ENCODE measurements at regions not wholly inside any gene's neighbourhood (a gene's known extent, or its start where the extent isn't known, plus 50 kb on each side); places are given as distances from the start of the nearest gene placed in this dataset.

- no peak for TF ChIP-seq SIN3A (IDR thresholded peaks at IDR 0.05; ENCODE audit: borderline replicate concordance, insufficient read depth, low read depth, low read length)
- no peak for TF ChIP-seq CTCF (IDR thresholded peaks at IDR 0.05)
- TF ChIP-seq POLR2AphosphoS5 (IDR thresholded peaks at IDR 0.05; ENCODE audit: low read depth, low read length): no peak
- TF ChIP-seq REST (IDR thresholded peaks at IDR 0.05; ENCODE audit: insufficient read depth in 1 of 2, low read depth in 2 of 2, low read length in 1 of 2): no peak
- TF ChIP-seq TCF7L2 (IDR thresholded peaks at IDR 0.05; ENCODE audit: low read depth, low read length): no peak
- ChIA-PET POLR2A (no interaction called here), CTCF (no interaction called here)
- no peak overlapping the region for H3K4me3 ChIP-seq (ENCODE audit: low read depth in 2 of 2, low read length in 2 of 2)
- H3K4me1 ChIP-seq (ENCODE audit: control insufficient read depth, insufficient read depth, low read length): no peaks in the 10 kb centered on the region
- ATAC-seq: no peak
- H3K27ac ChIP-seq (ENCODE audit: low read length): no peak overlapping the region
- H3K27me3 ChIP-seq (ENCODE audit: control insufficient read depth, insufficient read depth, low read length): no peaks in the 10 kb centered on the region
- intact Hi-C loops (cut with micrococcal nuclease; ENCODE audit: unreplicated experiment): no loop called here
- no peaks in the 10 kb centered on the region for H3K9me3 ChIP-seq (ENCODE audit: control insufficient read depth, insufficient read depth, low read depth, low read length)
- in situ Hi-C loops (cut with HindIII; ENCODE audit: low pct_unique_long_range_greater_than_20kb, low sequenced_read_pairs): no loop called here
- H3K36me3 ChIP-seq (ENCODE audit: control insufficient read depth, insufficient read depth, low read length): no peaks in the 10 kb centered on the region
- no TSS peak for BruUV-seq (replicated peaks)
- DNase-seq (ENCODE audit: low read depth, low spot score): no peak
These were observed 186.3 kb downstream of the PTN start for GRCh38 chr7:137157256-137157655.

GRCh38 chr7:137151690-137152052 lies 191.9 kb downstream of the PTN start:
- in situ Hi-C loops (cut with HindIII; ENCODE audit: low pct_unique_long_range_greater_than_20kb, low sequenced_read_pairs): no loop called here
- ChIA-PET POLR2A (no interaction called here), CTCF (no interaction called here)
- H3K9me3 ChIP-seq (ENCODE audit: control insufficient read depth, insufficient read depth, low read depth, low read length): no peaks in the 10 kb centered on the region
- H3K36me3 ChIP-seq (ENCODE audit: control insufficient read depth, insufficient read depth, low read length): no peaks in the 10 kb centered on the region
- no peak overlapping the region for H3K27ac ChIP-seq (ENCODE audit: low read length)
- TF ChIP-seq TCF7L2 (IDR thresholded peaks at IDR 0.05; ENCODE audit: low read depth, low read length): no peak
- TF ChIP-seq POLR2AphosphoS5 (IDR thresholded peaks at IDR 0.05; ENCODE audit: low read depth, low read length): no peak
- TF ChIP-seq SIN3A (IDR thresholded peaks at IDR 0.05; ENCODE audit: borderline replicate concordance, insufficient read depth, low read depth, low read length): no peak
- TF ChIP-seq REST (IDR thresholded peaks at IDR 0.05; ENCODE audit: insufficient read depth in 1 of 2, low read depth in 2 of 2, low read length in 1 of 2): no peak
- no peak overlapping the region for H3K4me3 ChIP-seq (ENCODE audit: low read depth in 2 of 2, low read length in 2 of 2)
- no peaks in the 10 kb centered on the region for H3K27me3 ChIP-seq (ENCODE audit: control insufficient read depth, insufficient read depth, low read length)
- no peak for DNase-seq (ENCODE audit: low read depth, low spot score)
- BruUV-seq (replicated peaks): no TSS peak
- no peak for ATAC-seq
- no peaks in the 10 kb centered on the region for H3K4me1 ChIP-seq (ENCODE audit: control insufficient read depth, insufficient read depth, low read length)
- intact Hi-C loops (cut with micrococcal nuclease; ENCODE audit: unreplicated experiment): no loop called here

Measured in Panc1 (cell line).